HG03565 (cell line): ENCODE measurements at regions not wholly inside any gene's neighbourhood (a gene's known extent, or its start where the extent isn't known, plus 50 kb on each side); places are given as distances from the start of the nearest gene placed in this dataset.

Source experiments
- ATAC-seq: cut with Tn5 transposase; IDR thresholded peaks from one replicate; pipeline ENCODE4 v1.9.1; 2021; ENCODE audit warnings: mild to moderate bottlenecking, moderate library complexity; ENCODE audit not compliant: unreplicated experiment

- ATAC-seq = no peak
Observed at GRCh38 chr5:73395256-73395655, 53.3 kb downstream of the FOXD1 start.

- no peak for ATAC-seq
Observed at GRCh38 chr5:73394610-73395009, 54.0 kb downstream of the FOXD1 start.

- no peak for ATAC-seq
Observed at GRCh38 chr5:73393611-73394489, 54.7 kb downstream of the FOXD1 start.

- ATAC-seq = no peak
Observed at GRCh38 chr5:73392775-73393174, 55.8 kb downstream of the FOXD1 start.

GRCh38 chr5:73391441-73391881 lies 57.1 kb downstream of the FOXD1 start:
- ATAC-seq = no peak

- ATAC-seq = no peak
Observed at GRCh38 chr5:73390972-73391371, 57.6 kb downstream of the FOXD1 start.

- ATAC-seq = no peak
Observed at GRCh38 chr5:73388740-73389139, 59.8 kb downstream of the FOXD1 start.

GRCh38 chr5:73388306-73388684 lies 60.3 kb downstream of the FOXD1 start:
- ATAC-seq = no peak

- ATAC-seq = peak; percentile 92
Observed at GRCh38 chr5:73387601-73388305, 60.8 kb downstream of the FOXD1 start.

- ATAC-seq = peak; percentile 24
Observed at GRCh38 chr5:73387149-73387591, 61.4 kb downstream of the FOXD1 start.

- no peak for ATAC-seq
Observed at GRCh38 chr5:73384861-73385260, 63.7 kb downstream of the FOXD1 start.

- ATAC-seq = no peak
Observed at GRCh38 chr5:73382401-73382740, 66.2 kb downstream of the FOXD1 start.

GRCh38 chr5:73381590-73382400 lies 66.8 kb downstream of the FOXD1 start:
- no peak for ATAC-seq

- no peak for ATAC-seq
Observed at GRCh38 chr5:73380710-73381589, 67.6 kb downstream of the FOXD1 start.

- ATAC-seq = no peak
Observed at GRCh38 chr5:73380041-73380440, 68.5 kb downstream of the FOXD1 start.

GRCh38 chr5:73379435-73379834 lies 69.1 kb downstream of the FOXD1 start:
- no peak for ATAC-seq

- ATAC-seq = no peak
Observed at GRCh38 chr5:73378765-73379164, 69.8 kb downstream of the FOXD1 start.

- ATAC-seq = no peak
Observed at GRCh38 chr5:73378070-73378469, 70.5 kb downstream of the FOXD1 start.

- ATAC-seq = no peak
Observed at GRCh38 chr5:73376618-73377170, 71.9 kb downstream of the FOXD1 start.

GRCh38 chr5:73375949-73376348 lies 72.6 kb downstream of the FOXD1 start:
- ATAC-seq = no peak
